Vagina (tissue), 2 donors: ENCODE measurements at regions not wholly inside any gene's neighbourhood (a gene's known extent, or its start where the extent isn't known, plus 50 kb on each side); places are given as distances from the start of the nearest gene placed in this dataset.

ENCODE experiments used
- POLR2A ChIP-seq, 2 donors: fragments of 450-650 bp; IDR thresholded peaks; one replicate each; pipeline ENCODE4 v1.6.1; 2017; ENCODE audit warnings: antibody characterized with exemption in 2 of 2, mild to moderate bottlenecking in 2 of 2, moderate library complexity in 2 of 2
- POLR2AphosphoS5 ChIP-seq, 2 donors: sonication (generic); formaldehyde crosslinking; IDR thresholded peaks; one replicate each; pipeline ENCODE4 v1.9.0; 2017; ENCODE audit warnings: antibody characterized with exemption in 2 of 2, mild to moderate bottlenecking in 2 of 2, low read depth in 1 of 2; ENCODE audit not compliant: insufficient read depth in 1 of 2
- TF ChIP-seq, protein P1 (sequence below), 3 experiments: fragments of 450-650 bp in 2 of 3; fragments of 200-600 bp in 1 of 3; sonication (generic) in 1 of 3; IDR thresholded peaks; one replicate each; pipeline ENCODE4 v1.5.1; 2017 to 2019; ENCODE audit warnings: antibody characterized with exemption in 3 of 3, mild to moderate bottlenecking in 2 of 3, moderate library complexity in 2 of 3

DNA sequence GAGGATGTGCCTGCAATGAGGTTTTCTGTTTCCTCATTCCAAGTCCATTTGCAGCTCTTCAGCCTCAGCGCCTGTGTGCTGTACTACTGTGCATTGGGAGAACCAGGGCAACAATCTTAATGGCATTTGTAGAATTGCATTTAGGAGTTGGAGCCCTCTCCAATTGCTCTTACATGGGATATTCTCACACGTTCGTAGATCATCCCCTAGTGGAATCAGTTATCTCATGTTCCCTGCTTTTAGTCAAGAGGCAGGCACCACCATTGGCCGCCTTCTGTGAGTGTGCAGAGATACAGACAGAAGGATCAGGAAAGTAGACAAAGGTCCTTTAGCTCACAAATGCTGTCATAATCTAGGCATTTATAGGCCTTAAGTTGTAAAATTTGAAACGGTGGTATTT lies 84.2 kb upstream of the RGS17 start:
- TF ChIP-seq, protein P1, sequence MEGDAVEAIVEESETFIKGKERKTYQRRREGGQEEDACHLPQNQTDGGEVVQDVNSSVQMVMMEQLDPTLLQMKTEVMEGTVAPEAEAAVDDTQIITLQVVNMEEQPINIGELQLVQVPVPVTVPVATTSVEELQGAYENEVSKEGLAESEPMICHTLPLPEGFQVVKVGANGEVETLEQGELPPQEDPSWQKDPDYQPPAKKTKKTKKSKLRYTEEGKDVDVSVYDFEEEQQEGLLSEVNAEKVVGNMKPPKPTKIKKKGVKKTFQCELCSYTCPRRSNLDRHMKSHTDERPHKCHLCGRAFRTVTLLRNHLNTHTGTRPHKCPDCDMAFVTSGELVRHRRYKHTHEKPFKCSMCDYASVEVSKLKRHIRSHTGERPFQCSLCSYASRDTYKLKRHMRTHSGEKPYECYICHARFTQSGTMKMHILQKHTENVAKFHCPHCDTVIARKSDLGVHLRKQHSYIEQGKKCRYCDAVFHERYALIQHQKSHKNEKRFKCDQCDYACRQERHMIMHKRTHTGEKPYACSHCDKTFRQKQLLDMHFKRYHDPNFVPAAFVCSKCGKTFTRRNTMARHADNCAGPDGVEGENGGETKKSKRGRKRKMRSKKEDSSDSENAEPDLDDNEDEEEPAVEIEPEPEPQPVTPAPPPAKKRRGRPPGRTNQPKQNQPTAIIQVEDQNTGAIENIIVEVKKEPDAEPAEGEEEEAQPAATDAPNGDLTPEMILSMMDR (IDR thresholded peaks at IDR 0.05), result no peak
- TF ChIP-seq POLR2A (IDR thresholded peaks at IDR 0.05) (no peak), POLR2AphosphoS5 (IDR thresholded peaks at IDR 0.05; ENCODE audit: insufficient read depth in 1 of 2, low read depth in 1 of 2) (no peak)
